GM18873 (cell line): ENCODE measurements at regions not wholly inside any gene's neighbourhood (a gene's known extent, or its start where the extent isn't known, plus 50 kb on each side); places are given as distances from the start of the nearest gene placed in this dataset.

Experiments
- ATAC-seq: cut with Tn5 transposase; IDR thresholded peaks from one replicate; pipeline ENCODE4 v1.9.1; 2021; ENCODE audit warnings: mild to moderate bottlenecking, moderate library complexity, moderate number of reproducible peaks; ENCODE audit not compliant: unreplicated experiment, low FRiP score

DNA sequence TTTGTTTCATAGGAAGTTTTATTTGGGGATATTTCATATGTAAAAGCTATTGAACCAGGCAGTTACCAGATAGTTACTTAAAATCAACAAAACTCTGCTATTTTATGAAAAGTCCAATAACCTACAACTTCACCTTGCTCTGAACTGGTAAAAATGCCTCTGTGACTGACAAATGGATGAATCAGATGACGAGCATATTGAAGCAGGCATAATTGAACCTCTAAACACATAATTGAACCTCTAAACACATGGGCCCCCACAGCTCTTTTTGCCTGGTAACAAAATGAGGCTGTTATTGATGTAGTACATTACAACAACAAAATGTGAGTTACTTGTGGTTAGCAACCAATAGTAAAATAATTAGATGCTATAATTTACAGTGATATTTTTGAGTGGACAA is 99.7 kb downstream of the MBL2 start:
- ATAC-seq = no peak

- ATAC-seq = no peak
Measured at GRCh38 chr10:52673468-52673867, 99.1 kb downstream of the MBL2 start.

DNA sequence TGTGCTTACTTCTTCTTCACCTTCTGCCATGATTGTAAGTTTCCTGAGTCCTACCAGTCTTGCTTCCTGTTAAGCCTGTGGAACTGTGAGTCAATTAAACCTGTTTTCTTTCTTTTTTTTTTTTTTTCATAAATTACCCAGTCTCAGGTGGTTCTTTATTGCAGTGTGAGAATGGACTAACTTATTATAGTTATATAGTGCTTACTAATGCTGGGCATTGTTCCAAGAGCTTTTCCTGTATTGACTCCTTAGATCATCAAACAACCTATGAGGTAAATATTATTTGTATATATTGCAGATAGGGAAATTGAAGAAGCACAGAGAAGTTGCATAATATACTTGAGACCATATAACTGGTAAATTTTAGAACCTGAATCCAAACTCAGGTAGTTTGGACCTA is 98.1 kb downstream of the MBL2 start:
- ATAC-seq = no peak

- no peak for ATAC-seq
Measured at GRCh38 chr10:52677086-52677485, 95.5 kb downstream of the MBL2 start.

- ATAC-seq = no peak
Measured at GRCh38 chr10:52678611-52679010, 94.0 kb downstream of the MBL2 start.

- no peak for ATAC-seq
Measured at GRCh38 chr10:52679117-52679516, 93.5 kb downstream of the MBL2 start.

DNA sequence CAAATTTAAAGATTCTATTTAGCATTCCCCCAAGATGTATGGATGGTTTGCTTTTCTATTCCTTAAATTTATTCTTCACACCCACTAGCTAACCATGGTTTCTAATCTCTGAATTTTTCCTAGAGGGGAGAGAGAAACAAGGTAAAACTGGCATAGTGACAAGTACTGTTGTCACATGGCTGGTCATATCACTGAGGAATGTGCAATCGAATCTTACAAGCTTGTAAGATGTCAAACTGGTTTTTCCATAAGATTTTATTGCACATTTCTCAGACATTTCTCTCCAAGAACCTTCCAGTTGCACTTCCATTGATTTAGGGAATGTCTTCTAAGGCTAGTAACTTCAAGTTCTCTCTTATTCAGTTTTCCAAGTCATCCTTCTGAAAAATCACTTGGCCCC is 89.8 kb downstream of the MBL2 start:
- no peak for ATAC-seq

- no peak for ATAC-seq
Measured at GRCh38 chr10:52683776-52684175, 88.8 kb downstream of the MBL2 start.

DNA sequence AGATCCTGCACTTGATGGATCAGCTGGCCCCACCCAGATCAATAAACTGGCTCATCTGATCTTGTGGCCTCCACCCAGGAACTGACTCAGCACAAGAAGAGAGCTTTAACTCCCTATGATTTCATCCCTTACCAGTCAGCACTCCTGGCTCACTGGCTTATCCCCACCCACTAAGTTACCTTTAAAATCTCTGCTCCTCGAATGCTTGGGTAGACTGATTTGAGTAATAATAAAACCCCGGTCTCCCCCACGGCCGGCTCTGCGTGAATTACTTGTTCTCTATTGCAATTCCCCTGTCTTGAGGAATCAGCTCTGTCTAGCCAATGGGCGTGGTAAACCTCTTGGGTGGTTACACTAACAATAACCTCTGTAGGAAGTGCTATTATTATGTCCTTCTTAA is 83.7 kb downstream of the MBL2 start:
- ATAC-seq = no peak

GRCh38 chr10:52696232-52696631 is 76.4 kb downstream of the MBL2 start:
- no peak for ATAC-seq

- no peak for ATAC-seq
Measured at GRCh38 chr10:52701647-52702046, 70.9 kb downstream of the MBL2 start.

- no peak for ATAC-seq
Measured at GRCh38 chr10:52703451-52703850, 69.1 kb downstream of the MBL2 start.

- ATAC-seq = no peak
Measured at GRCh38 chr10:52703898-52704297, 68.7 kb downstream of the MBL2 start.

GRCh38 chr10:52706332-52707070 is 66.1 kb downstream of the MBL2 start:
- ATAC-seq = no peak
